AG04449 (cell line): ENCODE measurements at regions not wholly inside any gene's neighbourhood (a gene's known extent, or its start where the extent isn't known, plus 50 kb on each side); places are given as distances from the start of the nearest gene placed in this dataset.

Experiments used
- CTCF ChIA-PET: fragments of 350-600 bp; formaldehyde crosslinking; extraction: SDS; loops from one replicate; lab custom pipeline; 2021; ENCODE audit warnings: antibody characterized with exemption; lab: Yijun Ruan, JAX
- POLR2A ChIA-PET: fragments of 400-600, 350-600 bp; formaldehyde crosslinking; extraction: SDS; loops from one replicate; lab custom pipeline; 2020; ENCODE audit warnings: antibody characterized with exemption, inconsistent platforms; lab: Yijun Ruan, JAX
- DNase-seq: peaks from one replicate; pipeline ENCODE4 v3.0.0-alpha.2; 2010; ENCODE audit warnings: low read depth, low spot score
- H3K4me3 ChIP-seq: 2 replicates; pipeline ENCODE4 v1.5.1; 2011; ENCODE audit warnings: low read depth, mild to moderate bottlenecking, control low read depth, low read length
- CTCF ChIP-seq: IDR thresholded peaks from one replicate; pipeline ENCODE4 v1.5.1; 2011; ENCODE audit warnings: mild to moderate bottlenecking, moderate library complexity, low read length, control low read depth, inconsistent platforms; ENCODE audit not compliant: insufficient read depth; ENCODE audit errors: missing control alignments

GRCh38 chr4:81528979-81529378, 57.3 kb upstream of the RASGEF1B start:
- H3K4me3 ChIP-seq: no peak overlapping the region
- ChIA-PET POLR2A (no interaction called here), CTCF (no interaction called here)
- no peak for DNase-seq
- TF ChIP-seq CTCF: no peak

- POLR2A ChIA-PET: no interaction called here
Observed at GRCh38 chr4:81528200-81528599, 56.5 kb upstream of the RASGEF1B start.

GRCh38 chr4:81527709-81528108, 56.0 kb upstream of the RASGEF1B start:
- ChIA-PET POLR2A (no interaction called here), CTCF (no interaction called here)
- no peak for TF ChIP-seq CTCF
- no peak for DNase-seq
- H3K4me3 ChIP-seq: no peak overlapping the region

More at GRCh38 chr4:81528200-81528599, 56.5 kb upstream of the RASGEF1B start:
- CTCF ChIA-PET: no interaction called here
- DNase-seq: no peak
- H3K4me3 ChIP-seq: no peak overlapping the region
- no peak for TF ChIP-seq CTCF

- CTCF ChIA-PET: no interaction called here
- POLR2A ChIA-PET: no interaction called here
- no peak for DNase-seq
- no peak for TF ChIP-seq CTCF
- H3K4me3 ChIP-seq: no peak overlapping the region
Observed at GRCh38 chr4:81527115-81527514, 55.4 kb upstream of the RASGEF1B start.

GRCh38 chr4:81526706-81527105, 55.0 kb upstream of the RASGEF1B start:
- ChIA-PET CTCF (no interaction called here), POLR2A (no interaction called here)
- H3K4me3 ChIP-seq: no peak overlapping the region
- TF ChIP-seq CTCF: no peak
- no peak for DNase-seq

GRCh38 chr4:81523672-81524327, 52.1 kb upstream of the RASGEF1B start:
- H3K4me3 ChIP-seq: no peak overlapping the region
- DNase-seq: no peak
- POLR2A ChIA-PET: no interaction called here
- TF ChIP-seq CTCF: no peak
- CTCF ChIA-PET: no interaction called here
